ENCODE measurements at regions not wholly inside any gene's neighbourhood (a gene's known extent, or its start where the extent isn't known, plus 50 kb on each side); places are given as distances from the start of the nearest gene placed in this dataset.

DNA sequence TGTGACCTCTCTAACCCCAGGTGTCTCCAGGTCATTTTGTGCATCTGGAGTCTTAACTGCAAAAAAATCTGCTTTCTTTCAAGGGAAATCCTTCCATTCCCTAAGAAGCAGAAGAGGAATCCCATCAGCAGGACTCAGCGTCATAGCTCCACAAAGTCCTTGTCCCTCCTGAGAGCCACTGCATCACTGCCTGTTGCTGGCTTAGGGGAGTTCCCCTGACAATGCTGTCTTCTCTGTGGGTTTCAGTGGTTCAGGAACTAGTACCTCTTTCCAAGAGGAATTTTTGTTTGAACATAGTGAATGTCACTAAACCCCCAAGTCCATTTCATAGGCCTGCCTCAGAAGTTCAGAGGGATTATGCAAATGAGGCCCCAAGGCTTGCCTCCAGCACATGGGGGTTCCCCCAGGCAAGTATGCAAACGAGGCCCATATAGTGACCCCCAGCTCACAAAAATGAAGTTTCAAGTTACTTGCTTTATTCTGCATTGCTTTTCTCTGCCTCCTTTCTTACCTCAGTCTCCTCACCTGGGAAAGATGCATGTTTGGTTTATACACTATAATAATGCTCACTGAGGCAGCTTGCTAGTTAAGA, 513.9 kb upstream of the MEX3C start:
- peaks cover 2% of the 10 kb centered on the region for H3K36me3 Mint-ChIP-seq
- no peaks in the 10 kb centered on the region for H3K27me3 Mint-ChIP-seq (ENCODE audit: low read depth)
- H3K9me3 Mint-ChIP-seq, result peaks cover 57% of the 10 kb centered on the region
- TF ChIP-seq, protein P1, sequence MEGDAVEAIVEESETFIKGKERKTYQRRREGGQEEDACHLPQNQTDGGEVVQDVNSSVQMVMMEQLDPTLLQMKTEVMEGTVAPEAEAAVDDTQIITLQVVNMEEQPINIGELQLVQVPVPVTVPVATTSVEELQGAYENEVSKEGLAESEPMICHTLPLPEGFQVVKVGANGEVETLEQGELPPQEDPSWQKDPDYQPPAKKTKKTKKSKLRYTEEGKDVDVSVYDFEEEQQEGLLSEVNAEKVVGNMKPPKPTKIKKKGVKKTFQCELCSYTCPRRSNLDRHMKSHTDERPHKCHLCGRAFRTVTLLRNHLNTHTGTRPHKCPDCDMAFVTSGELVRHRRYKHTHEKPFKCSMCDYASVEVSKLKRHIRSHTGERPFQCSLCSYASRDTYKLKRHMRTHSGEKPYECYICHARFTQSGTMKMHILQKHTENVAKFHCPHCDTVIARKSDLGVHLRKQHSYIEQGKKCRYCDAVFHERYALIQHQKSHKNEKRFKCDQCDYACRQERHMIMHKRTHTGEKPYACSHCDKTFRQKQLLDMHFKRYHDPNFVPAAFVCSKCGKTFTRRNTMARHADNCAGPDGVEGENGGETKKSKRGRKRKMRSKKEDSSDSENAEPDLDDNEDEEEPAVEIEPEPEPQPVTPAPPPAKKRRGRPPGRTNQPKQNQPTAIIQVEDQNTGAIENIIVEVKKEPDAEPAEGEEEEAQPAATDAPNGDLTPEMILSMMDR (IDR thresholded peaks at IDR 0.05; ENCODE audit: unreplicated experiment), result no peak
- no peak for DNase-seq (ENCODE audit: low spot score in 2 of 2, unreplicated experiment in 2 of 2)
- H3K4me3 Mint-ChIP-seq, result no peak overlapping the region
- no peaks in the 10 kb centered on the region for H3K4me1 Mint-ChIP-seq
- H3K27ac Mint-ChIP-seq, result no peak overlapping the region

DNA sequence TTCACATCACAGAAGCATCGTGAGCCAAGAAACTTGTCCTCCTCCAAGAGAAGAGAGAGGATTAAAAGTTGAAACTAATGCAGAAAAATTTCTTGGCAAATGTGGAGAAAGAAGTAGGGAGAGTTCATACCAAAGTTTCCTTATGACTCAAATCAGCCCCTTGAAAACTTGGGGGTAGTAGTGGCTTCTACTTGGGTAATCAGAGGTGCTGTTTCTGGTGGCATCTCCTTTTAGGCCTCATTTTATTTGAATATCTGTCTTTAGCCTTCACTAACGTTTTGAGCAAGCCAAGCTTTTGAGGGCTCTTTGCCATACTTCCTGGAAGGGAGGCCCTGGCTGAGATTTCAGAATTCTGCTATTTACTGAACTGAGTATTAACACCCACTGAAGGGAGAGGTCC, 515.3 kb upstream of the MEX3C start:
- no peaks in the 10 kb centered on the region for H3K27me3 Mint-ChIP-seq (ENCODE audit: low read depth)
- H3K9me3 Mint-ChIP-seq, result peaks cover 45% of the 10 kb centered on the region
- no peaks in the 10 kb centered on the region for H3K4me1 Mint-ChIP-seq
- H3K4me3 Mint-ChIP-seq, result no peak overlapping the region
- H3K36me3 Mint-ChIP-seq, result no peaks in the 10 kb centered on the region
- DNase-seq (ENCODE audit: low spot score in 2 of 2, unreplicated experiment in 2 of 2), result no peak
- TF ChIP-seq, protein P1 (IDR thresholded peaks at IDR 0.05; ENCODE audit: unreplicated experiment), result no peak
- H3K27ac Mint-ChIP-seq, result no peak overlapping the region

DNA sequence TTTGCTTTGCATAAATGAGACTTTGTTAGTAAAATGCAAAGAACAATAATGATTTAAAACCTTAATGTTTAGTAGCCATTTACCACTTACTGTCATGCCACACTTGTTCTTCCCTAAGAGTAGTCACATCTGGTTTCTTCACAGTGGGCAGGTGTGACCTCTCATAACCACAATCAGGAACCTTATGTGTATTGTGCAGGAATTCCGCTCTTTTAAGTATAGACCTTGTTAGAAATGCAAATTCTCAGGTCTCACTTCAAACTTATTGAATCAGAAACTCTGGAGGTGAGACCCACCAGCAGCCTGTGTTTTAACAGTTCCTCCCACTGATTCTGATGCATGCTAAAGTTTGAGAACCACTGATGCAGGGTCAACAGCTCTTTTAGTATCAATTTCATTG, 518.8 kb upstream of the MEX3C start:
- H3K27ac Mint-ChIP-seq, result no peak overlapping the region
- no peaks in the 10 kb centered on the region for H3K36me3 Mint-ChIP-seq
- no peaks in the 10 kb centered on the region for H3K4me1 Mint-ChIP-seq
- H3K4me3 Mint-ChIP-seq, result no peak overlapping the region
- TF ChIP-seq, protein P1 (IDR thresholded peaks at IDR 0.05; ENCODE audit: unreplicated experiment), result no peak
- peaks cover 20% of the 10 kb centered on the region for H3K9me3 Mint-ChIP-seq
- H3K27me3 Mint-ChIP-seq (ENCODE audit: low read depth), result no peaks in the 10 kb centered on the region
- DNase-seq (ENCODE audit: low spot score in 2 of 2, unreplicated experiment in 2 of 2), result no peak

DNA sequence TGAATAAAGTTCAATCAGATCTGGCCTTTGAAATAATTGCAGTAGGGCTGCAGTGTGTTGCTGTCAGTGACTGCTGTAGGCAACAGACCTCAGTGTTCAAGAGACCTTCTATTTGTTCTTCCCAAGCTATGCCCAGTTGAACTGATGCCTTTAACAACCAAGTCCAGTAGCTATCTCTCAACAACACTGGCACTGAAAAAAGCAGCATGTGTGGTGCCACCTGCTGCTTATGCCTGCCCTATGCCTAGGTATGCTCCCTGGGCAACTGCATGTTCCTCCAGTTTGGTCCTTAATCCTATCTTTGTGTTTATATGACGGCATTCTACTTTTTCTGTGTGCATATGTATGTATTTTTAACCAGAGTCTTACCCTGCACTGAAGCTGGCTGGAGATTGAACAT, 523.9 kb upstream of the MEX3C start:
- H3K9me3 Mint-ChIP-seq, result no peaks in the 10 kb centered on the region
- no peaks in the 10 kb centered on the region for H3K36me3 Mint-ChIP-seq
- TF ChIP-seq, protein P1 (IDR thresholded peaks at IDR 0.05; ENCODE audit: unreplicated experiment), result no peak
- no peak overlapping the region for H3K4me3 Mint-ChIP-seq
- no peak for DNase-seq (ENCODE audit: low spot score in 2 of 2, unreplicated experiment in 2 of 2)
- peaks cover 4% of the 10 kb centered on the region for H3K27me3 Mint-ChIP-seq (ENCODE audit: low read depth)
- H3K27ac Mint-ChIP-seq, result no peak overlapping the region
- no peaks in the 10 kb centered on the region for H3K4me1 Mint-ChIP-seq

DNA sequence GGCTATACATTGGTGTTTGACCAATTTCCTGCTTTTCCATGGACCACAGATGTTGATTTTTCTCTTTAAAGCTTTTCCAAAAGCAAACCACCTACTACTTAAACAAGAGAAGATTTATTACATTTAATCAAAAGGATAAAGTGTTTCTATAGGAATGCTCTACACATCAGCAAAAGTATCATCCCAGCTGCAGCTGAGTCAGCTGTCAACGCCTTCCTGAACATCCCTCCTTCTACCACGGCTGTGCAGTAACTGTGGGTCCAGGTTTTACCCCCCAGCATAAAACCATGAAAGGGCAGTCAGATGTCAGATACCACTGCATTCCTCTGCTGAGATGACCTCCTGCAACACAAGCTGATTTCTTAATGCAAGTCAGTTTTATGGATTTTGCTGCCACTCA, 524.5 kb upstream of the MEX3C start:
- no peak overlapping the region for H3K27ac Mint-ChIP-seq
- H3K36me3 Mint-ChIP-seq, result no peaks in the 10 kb centered on the region

More for the DNA sequence above, 524.5 kb upstream of the MEX3C start:
- Mint-ChIP-seq H3K27me3 (ENCODE audit: low read depth) (peaks cover 4% of the 10 kb centered on the region), H3K9me3 (no peaks in the 10 kb centered on the region), H3K4me3 (no peak overlapping the region), H3K4me1 (no peaks in the 10 kb centered on the region)
- TF ChIP-seq, protein P1 (IDR thresholded peaks at IDR 0.05; ENCODE audit: unreplicated experiment), result no peak
- no peak for DNase-seq (ENCODE audit: low spot score in 2 of 2, unreplicated experiment in 2 of 2)

All from mesothelial cell of epicardium (in vitro differentiated cells).